HCEC 1CT (cell line): ENCODE measurements at regions not wholly inside any gene's neighbourhood (a gene's known extent, or its start where the extent isn't known, plus 50 kb on each side); places are given as distances from the start of the nearest gene placed in this dataset.

Experiments used
- DNase-seq: peaks from one replicate; pipeline ENCODE4 v3.0.0-alpha.2; 2017

GRCh38 chr1:234683861-234684632, 74.1 kb upstream of the IRF2BP2 start:
- DNase-seq = peak; percentile 86

- no peak for DNase-seq
These were observed 73.3 kb upstream of the IRF2BP2 start for GRCh38 chr1:234683127-234683860.

DNA sequence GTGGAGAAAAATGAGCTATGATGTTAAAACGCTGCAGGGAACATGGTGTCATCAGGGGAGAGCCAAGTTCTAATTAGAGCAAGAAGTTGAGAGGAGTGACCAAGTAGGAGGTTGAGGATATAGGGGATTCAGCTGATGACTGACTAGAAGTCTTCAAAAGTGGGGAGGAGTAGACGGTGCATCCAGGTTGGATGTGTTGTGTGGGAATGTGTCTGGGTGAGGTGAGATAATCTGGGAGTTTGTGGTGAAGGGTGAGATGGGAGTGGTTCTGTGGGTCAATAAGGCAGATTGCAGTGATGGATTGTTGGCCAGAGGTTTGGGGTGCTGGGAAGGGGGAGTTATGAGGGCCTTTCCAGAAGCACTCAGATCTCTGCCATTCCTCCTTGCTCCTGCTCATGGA, 72.0 kb upstream of the IRF2BP2 start:
- DNase-seq = no peak

GRCh38 chr1:234681065-234681464, 71.1 kb upstream of the IRF2BP2 start:
- DNase-seq = no peak

DNA sequence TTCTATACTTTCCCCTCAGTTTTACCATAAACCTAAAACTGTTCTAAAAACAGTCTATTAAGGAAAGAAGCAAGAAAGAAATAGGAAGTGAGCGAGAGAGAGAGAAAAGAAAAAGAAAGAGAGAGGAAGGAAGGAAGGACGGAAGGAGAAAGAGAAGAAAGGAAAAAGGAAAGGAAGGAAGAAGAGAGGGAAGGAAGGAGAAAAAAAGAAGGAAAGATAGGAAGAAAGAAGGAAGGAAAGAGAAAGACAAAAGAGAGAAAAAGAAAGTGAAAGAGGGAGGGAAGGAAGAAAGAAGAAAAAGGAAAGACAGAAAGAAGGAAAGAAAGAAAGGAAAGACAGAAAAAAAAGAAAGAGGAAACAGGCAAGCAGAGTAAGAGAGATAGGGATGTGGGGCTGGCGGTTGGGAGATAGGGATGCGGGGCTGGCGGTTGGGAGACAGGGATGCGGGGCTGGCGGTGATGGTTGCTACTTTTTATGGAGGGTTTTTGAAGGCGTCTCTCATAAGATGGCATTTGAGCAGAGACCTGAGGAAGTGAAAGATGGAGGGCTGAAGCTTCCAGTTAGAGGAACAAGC, 70.4 kb upstream of the IRF2BP2 start:
- DNase-seq = no peak

- peak; percentile 77 for DNase-seq
These were observed 66.2 kb upstream of the IRF2BP2 start for GRCh38 chr1:234676103-234676594.

DNA sequence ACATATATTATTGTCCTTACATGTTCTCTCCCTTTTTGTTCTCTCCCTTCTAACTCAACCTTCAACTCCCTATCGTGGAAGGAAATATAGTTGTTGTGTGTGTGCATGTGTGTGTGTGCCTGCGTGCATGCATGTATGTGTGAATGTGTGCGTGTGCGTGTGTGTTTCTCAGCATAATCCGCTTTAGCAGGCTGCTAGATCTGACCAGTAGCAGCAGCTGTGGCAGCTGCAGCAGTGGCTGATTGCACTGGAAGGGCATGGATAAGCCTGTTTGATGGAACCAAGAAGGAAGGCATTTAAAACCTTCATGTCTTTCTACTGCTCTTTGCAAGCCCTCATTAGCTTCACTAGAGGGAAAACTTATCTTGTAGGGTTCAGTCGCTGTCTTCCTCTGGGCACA, 65.6 kb upstream of the IRF2BP2 start:
- DNase-seq = no peak

GRCh38 chr1:234675006-234675405, 65.0 kb upstream of the IRF2BP2 start:
- no peak for DNase-seq

- no peak for DNase-seq
These were observed 64.3 kb upstream of the IRF2BP2 start for GRCh38 chr1:234674218-234674815.

DNA sequence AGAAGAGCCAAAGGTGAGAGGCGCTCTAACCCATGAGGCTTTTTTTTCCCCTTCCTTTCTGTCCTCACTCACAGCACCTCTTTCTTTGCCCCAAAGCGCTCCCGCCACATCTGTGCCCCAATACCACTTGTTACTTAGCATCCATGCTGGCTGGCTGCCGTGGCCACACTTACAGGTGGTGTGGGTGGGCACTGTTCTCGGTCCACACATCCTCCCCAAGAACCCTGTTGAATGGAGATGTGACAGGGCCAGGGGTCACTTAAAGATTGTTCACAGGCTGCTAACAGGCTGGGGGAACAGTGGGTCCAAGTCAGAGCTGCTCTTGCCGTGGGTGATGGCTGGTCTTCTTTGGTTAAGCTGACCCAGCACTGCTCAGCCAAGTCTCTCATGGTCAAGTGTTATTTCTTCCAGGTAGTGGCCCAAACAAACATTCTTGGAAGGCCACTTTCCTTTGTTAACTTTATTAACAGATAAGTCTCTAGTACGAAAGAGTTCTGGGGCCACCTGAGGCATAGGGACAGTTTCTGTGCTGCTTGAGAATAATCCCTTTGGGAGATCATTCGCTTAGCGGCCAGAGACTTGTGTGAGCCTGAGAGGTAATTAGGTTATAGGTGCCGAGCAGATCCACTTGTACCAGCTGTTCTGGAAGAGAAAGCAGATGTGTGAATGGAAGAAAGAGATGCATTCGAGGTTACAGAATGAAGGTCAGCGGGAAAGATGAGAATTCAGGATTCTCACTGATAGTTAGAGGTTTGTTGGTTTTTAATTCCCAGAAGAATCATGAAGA, 62.6 kb upstream of the IRF2BP2 start:
- no peak for DNase-seq

DNA sequence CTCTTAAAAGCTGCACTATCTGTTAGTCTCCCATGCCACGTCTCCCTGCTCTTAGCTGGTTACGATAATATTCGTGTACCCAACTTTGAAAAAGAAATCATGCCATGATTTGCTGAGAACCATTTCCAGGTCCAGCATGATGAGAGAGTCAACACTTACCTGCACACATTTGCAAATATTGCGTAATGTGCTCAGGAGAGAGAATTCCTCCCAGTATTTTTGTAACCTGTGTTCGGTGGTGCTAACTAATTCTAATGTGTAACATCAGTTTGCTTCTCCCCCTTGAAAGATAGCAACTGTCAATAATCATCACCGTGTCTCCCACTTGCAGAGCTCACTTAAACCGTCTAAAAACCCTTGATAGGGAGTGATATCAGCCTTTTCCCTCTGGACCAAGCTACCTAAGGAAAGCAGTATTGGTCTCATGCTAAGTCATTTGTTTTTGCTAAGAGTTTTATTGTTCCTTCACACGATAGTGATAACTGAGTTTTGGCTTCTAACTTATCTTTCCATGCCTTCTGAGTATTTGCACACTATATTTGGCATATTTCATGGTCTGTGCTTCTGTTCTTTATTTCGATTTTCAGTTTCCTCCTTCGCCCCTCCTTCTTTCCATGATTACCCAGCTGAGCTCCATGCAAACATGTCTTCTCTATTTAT, 61.1 kb upstream of the IRF2BP2 start:
- no peak for DNase-seq

GRCh38 chr1:234669499-234669898, 59.5 kb upstream of the IRF2BP2 start:
- no peak for DNase-seq

DNA sequence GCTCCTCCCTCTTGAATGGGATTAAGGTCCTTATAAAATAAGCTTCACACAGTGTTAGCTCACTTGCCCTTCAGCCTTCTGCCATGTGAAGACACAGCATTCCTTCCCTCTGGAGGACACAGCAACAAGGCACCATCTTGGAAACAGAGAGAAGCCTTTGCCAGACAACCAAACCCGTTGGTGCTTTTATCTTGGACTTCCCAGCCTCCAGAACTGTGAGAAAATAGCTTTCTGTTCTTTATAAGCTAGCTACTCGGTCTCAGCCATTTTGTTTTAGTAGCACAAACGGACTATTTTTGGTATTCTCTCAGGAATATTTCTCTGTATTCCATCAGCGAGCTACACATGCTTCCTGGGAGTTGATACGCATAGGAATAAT, 58.6 kb upstream of the IRF2BP2 start:
- no peak for DNase-seq

- DNase-seq = no peak
These were observed 57.9 kb upstream of the IRF2BP2 start for GRCh38 chr1:234667600-234668576.

DNA sequence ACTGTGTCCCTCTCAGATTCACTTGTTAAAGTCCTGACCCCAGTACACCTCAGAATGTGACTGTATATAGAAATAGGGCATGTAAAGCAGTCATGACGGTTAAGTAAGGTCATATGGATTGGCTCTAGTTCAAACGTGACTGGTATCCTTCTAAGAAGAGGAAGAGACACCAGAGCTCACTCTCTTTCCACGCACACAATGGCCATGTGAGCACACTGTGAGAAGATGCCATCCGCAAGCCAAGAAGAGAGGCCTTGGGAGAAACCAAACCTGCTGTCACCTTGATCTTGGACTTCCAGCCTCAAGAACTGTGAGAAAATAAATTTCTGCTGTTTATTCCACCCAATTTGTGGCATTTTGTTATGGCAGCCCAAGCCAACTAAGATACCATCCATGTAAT, 56.8 kb upstream of the IRF2BP2 start:
- DNase-seq = no peak

DNA sequence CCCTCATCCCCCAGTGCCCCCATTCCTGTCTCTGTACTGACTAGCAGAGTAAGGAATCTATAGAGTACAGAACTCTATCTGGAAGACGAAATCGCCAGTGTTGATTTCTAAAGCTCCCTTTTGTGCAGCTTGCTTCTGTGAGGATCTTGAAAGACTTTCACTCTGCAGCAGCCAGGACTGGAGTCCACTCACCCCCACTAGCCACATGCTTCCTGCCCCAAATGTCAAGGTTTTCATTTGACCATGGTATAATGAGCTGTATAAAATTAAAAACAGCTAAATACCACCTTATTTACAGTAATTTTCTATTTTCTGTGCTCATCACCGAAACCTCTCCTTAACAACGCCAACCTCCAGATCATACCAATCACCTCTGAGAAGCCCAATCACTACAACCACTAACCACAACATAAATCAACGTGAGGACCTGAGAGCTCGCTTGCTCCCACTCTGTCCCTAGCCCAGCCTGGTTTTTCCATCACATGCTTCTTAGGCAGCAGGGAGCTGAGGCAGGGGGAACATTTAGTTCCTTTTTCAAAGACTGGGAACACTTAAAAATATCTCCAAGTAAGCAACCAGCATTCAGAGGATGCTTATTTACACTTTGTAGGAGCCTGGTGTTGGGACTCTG, 56.1 kb upstream of the IRF2BP2 start:
- DNase-seq = no peak

DNA sequence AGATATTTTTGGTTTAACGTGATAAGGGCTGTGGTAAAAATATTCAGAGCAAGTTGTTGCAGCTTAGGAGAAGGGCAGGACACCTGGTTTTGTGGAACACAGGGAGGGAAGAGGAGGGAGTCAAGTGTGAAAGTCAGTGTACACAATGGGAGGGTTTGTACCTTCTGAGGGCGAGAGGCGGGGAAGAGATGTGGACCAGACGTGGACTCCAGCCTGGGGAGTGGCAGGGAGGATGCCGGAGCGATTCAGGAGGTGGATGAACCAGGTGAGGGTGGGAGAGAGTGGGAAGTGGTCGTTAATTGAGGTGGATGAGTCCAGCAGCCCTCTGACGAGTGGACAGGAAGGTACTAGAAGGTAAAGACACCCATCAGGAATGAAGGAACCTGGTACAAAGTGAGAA, 52.2 kb upstream of the IRF2BP2 start:
- DNase-seq = no peak

GRCh38 chr1:234661317-234661928, 51.4 kb upstream of the IRF2BP2 start:
- no peak for DNase-seq

DNA sequence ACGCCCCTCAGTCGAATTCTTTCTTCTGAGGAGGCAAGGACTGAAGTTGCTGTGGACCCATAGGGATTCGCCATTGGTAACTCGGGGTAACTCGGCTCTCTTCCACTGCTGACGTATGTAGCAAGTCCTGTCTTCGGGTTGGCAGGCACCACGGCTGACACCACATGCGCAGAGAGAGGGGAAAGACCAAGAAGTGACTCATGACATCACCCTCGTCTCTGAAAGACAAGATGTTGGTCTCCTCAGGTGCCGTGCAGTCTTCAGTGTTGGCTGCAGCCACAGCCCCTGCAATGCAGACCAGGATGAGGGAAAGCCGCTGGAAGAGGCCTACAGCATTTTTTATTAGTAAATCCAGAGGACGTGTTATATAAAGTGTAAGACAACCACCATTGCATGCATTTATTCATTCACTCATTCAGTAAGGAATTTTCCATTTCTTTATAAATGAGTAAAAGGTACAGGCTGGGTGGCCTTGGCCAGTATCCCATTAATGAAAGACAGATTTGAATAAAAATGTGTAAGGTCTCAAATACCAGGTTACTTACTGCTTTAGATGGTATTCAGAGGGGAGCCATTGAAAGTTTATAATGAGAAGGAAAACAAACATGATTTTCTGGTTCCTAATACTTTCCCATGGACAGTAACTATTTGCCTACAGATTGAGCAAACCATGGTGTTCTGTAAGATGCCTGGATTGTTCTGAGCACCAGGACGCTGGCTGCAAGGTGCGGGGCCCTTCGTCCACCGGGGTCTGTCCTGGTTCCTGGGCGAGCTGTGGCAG, 50.7 kb upstream of the IRF2BP2 start:
- DNase-seq = no peak
